ENCODE measurements at regions not wholly inside any gene's neighbourhood (a gene's known extent, or its start where the extent isn't known, plus 50 kb on each side); places are given as distances from the start of the nearest gene placed in this dataset.

- Histone ChIP-seq H3K36me3 (no peaks in the 10 kb centered on the region), H3K27me3 (no peaks in the 10 kb centered on the region), H3K9me3 (no peaks in the 10 kb centered on the region), H3K4me1 (no peaks in the 10 kb centered on the region), H3K27ac (no peak overlapping the region), H3K4me3 (no peak overlapping the region)
- intact Hi-C loops (cut with DNase I; ENCODE audit: low total_unique reads): no loop called here
- no peak for TF ChIP-seq CTCF (IDR thresholded peaks at IDR 0.05)
- no peak for DNase-seq
Observed at GRCh38 chr3:34364335-34364734, 565.9 kb downstream of the PDCD6IP start.

GRCh38 chr3:34365231-34365630, 566.8 kb downstream of the PDCD6IP start:
- intact Hi-C loops (cut with DNase I; ENCODE audit: low total_unique reads): no loop called here

GRCh38 chr3:34365771-34366170, 567.3 kb downstream of the PDCD6IP start:
- H3K27me3 ChIP-seq: no peaks in the 10 kb centered on the region
- H3K27ac ChIP-seq: no peak overlapping the region
- intact Hi-C loops (cut with DNase I; ENCODE audit: low total_unique reads): no loop called here
- H3K36me3 ChIP-seq: no peaks in the 10 kb centered on the region
- DNase-seq: no peak
- no peak overlapping the region for H3K4me3 ChIP-seq
- no peaks in the 10 kb centered on the region for H3K9me3 ChIP-seq
- no peaks in the 10 kb centered on the region for H3K4me1 ChIP-seq
- TF ChIP-seq CTCF (IDR thresholded peaks at IDR 0.05): no peak

More at GRCh38 chr3:34365231-34365630, 566.8 kb downstream of the PDCD6IP start:
- Histone ChIP-seq H3K27ac (no peak overlapping the region), H3K27me3 (no peaks in the 10 kb centered on the region), H3K4me3 (no peak overlapping the region), H3K9me3 (no peaks in the 10 kb centered on the region), H3K4me1 (no peaks in the 10 kb centered on the region), H3K36me3 (no peaks in the 10 kb centered on the region)
- TF ChIP-seq CTCF (IDR thresholded peaks at IDR 0.05): no peak
- DNase-seq: no peak

- Histone ChIP-seq H3K36me3 (no peaks in the 10 kb centered on the region), H3K27me3 (no peaks in the 10 kb centered on the region), H3K4me3 (no peak overlapping the region), H3K27ac (no peak overlapping the region), H3K4me1 (no peaks in the 10 kb centered on the region), H3K9me3 (no peaks in the 10 kb centered on the region)
- DNase-seq: no peak
- TF ChIP-seq CTCF (IDR thresholded peaks at IDR 0.05): no peak
- intact Hi-C loops (cut with DNase I; ENCODE audit: low total_unique reads): no loop called here
Observed at GRCh38 chr3:34367521-34367920, 569.1 kb downstream of the PDCD6IP start.

- H3K9me3 ChIP-seq: no peaks in the 10 kb centered on the region
- TF ChIP-seq CTCF (IDR thresholded peaks at IDR 0.05): no peak
- H3K27ac ChIP-seq: no peak overlapping the region
- H3K36me3 ChIP-seq: no peaks in the 10 kb centered on the region
- H3K4me3 ChIP-seq: no peak overlapping the region
- no peak for DNase-seq
- H3K27me3 ChIP-seq: no peaks in the 10 kb centered on the region
- intact Hi-C loops (cut with DNase I; ENCODE audit: low total_unique reads): no loop called here
- H3K4me1 ChIP-seq: no peaks in the 10 kb centered on the region
Observed at GRCh38 chr3:34374521-34374920, 576.1 kb downstream of the PDCD6IP start.

GRCh38 chr3:34376691-34377090, 578.3 kb downstream of the PDCD6IP start:
- Histone ChIP-seq H3K4me1 (no peaks in the 10 kb centered on the region), H3K9me3 (no peaks in the 10 kb centered on the region), H3K36me3 (no peaks in the 10 kb centered on the region), H3K27me3 (no peaks in the 10 kb centered on the region), H3K27ac (no peak overlapping the region), H3K4me3 (no peak overlapping the region)
- intact Hi-C loops (cut with DNase I; ENCODE audit: low total_unique reads): no loop called here
- no peak for DNase-seq
- no peak for TF ChIP-seq CTCF (IDR thresholded peaks at IDR 0.05)
